Activated CD4-positive, alpha-beta T cell treated with anti-CD3 and anti-CD28 coated beads for 24 hours (primary cell): ENCODE measurements at regions not wholly inside any gene's neighbourhood (a gene's known extent, or its start where the extent isn't known, plus 50 kb on each side); places are given as distances from the start of the nearest gene placed in this dataset.

Experiments
- DNase-seq, 2 donors: peaks; one replicate each; pipeline ENCODE4 v3.0.0-alpha.2; 2020; ENCODE audit warnings: low read depth in 2 of 2

DNA sequence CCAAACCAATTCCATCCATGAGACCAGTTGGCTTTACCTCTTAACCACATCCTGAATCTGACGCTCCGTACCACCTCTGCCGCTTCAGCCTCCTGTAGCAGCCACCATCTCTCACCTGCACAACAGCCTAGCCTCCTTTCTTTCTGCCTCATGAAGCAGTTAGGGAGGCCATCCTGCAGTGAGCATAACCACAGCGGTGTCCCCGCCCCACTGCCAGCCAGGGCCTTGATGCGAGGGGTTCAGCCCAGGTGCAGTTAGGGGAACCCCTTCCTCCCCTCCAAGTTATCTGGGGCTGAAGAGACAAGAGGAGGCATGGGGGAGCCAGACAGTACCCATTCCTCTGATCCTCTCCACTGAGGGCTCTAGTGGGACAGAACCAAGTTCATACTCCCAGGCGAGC, 167.0 kb downstream of the C5orf15 start:
- no peak for DNase-seq

DNA sequence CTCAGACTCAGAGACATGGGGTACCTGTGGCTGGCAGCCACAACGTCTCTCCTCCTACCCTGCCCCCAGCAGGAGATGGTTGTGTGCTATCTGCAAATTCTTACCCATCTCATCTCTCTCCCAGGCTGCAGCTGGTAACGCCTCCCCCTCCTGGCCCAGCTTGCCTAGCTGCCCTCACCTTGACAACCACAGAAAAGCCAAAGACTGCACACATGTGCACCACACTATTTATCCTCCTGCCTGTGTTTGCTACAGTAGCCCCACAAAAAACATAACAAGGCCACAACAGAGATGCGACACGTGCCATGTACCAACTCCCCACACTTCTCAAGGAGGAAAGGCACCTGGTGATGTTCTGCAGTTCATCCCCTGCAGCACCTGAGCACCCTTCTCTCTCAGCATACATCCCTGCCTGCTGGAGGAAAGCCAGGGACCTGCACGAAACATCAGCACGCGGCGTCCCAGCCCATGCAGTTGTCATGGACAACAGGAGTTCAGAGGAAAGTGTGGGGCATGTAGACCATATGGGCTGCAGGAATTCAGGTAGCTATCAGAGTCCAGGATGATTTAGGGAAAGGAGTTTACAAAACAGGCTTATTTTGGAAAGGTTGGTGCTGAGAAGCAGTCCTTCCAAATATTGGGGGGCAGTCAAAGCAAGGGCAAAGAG, 168.7 kb downstream of the C5orf15 start:
- no peak for DNase-seq

DNA sequence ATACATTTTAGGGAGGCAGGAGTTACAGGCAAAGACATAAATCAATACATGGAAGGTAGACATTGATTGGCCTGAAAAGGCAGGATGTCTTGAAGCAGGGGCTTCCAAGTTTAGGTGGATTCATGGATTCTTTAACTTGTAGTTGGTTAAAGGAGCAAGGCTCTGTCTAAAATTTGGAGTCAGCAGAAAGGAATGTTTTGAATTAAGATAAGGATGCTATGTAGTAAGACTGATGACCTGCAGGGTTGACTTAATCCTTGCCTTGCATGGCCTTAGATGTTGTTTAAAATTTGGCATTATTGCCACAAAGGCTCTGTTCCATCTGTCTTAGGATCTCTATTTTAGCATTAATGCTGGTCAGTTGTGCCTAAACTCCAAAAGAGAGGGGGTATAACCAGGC, 171.3 kb downstream of the C5orf15 start:
- DNase-seq = no peak

- no peak for DNase-seq
These were observed 172.2 kb downstream of the C5orf15 start for GRCh38 chr5:133796186-133796585.

- DNase-seq = no peak
These were observed 173.5 kb downstream of the C5orf15 start for GRCh38 chr5:133794771-133795415.

DNA sequence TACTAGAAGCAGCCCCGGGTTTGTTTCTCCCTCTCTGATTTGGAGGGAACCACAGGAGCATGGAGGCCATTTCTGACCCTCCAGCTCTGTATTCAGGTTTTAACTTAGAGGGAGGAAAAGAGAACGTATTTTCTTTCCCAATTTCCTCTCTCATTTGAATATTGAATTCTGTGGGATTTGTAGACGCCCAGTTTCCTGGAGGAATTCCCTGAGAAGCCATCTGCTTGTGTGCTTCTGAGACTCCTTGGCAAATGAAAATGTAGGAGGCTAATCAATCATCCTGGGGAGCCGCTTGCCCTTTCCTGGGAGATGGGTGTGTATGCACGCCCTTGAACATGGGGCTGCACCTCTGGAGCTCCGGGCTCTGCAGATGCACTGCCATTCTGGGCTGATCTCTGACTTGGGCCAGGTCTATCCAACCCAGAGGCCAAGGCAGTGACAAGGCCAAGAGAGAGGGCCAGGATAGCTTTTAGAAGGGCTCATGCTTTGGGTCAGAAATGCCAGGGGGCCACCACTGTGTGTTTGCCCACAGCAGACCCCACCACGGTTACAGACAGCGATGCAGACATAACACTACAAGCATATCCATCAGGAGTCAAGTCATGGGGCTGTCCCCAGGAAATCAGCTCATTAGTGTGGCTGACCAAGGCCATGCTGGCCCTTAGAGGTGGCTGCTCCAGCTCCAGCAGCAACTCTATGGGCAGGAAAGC, 174.5 kb downstream of the C5orf15 start:
- no peak for DNase-seq

DNA sequence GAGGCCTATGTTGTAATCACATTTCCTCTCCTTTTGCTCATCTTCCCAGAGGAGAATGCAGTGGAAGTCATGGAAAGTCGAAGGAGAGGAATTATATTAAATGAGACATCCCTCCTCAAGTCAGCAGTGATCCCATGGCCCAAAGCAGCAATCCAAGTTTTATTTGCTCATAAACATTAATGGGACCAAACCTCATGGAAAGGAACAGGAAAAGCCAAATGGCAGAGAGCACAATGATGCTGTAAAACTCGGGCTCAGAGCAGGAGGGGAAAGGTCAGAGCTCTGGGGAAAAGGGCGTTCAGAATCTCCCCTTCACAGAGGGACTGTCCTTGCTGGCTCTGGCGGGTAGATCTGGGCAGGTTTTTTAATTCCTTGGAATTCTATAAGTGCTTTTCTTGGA, 175.8 kb downstream of the C5orf15 start:
- no peak for DNase-seq

GRCh38 chr5:133792024-133792423, 176.4 kb downstream of the C5orf15 start:
- no peak for DNase-seq

GRCh38 chr5:133790898-133791297, 177.5 kb downstream of the C5orf15 start:
- DNase-seq = no peak

DNA sequence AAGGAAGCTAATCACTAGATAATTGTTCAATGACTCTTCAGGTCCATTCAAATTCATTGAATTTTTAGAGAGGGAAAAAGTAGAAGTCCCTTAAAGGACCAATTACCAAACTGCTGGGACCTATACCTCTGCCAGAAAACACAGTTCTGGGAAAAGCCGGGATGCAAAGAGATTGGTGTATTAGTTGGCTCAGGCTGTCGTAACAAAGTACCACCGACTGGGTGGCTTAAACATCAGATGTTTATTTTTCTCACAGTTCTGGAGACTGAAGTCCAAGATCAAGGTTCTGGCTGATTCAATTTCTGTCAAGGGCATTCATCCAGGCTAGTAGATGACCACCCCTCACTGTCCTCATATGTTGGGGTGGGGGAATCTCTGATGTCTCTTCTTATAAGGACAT, 177.1 kb upstream of the FSTL4 start:
- DNase-seq = no peak

DNA sequence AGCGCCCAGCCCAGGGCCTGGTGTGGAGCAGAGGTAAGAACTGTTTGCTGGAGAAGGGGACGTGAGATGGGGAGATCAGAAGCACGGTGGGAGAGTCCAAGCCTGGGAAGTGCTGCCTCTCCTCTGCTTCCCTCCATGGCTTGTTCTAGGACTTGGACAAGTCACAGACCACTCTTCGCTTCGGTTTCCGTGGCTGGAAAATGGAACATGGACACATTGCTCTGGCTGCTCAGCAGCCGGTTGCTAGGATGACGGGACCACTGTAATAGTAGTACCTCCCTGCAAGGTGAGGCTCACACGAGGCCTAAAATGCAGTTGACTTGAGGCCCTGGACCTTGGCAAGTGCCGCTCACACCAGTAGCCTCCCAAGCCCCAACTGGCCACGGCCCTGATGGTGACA, 175.8 kb upstream of the FSTL4 start:
- DNase-seq = no peak

GRCh38 chr5:133786420-133786819, 174.1 kb upstream of the FSTL4 start:
- DNase-seq = no peak

DNA sequence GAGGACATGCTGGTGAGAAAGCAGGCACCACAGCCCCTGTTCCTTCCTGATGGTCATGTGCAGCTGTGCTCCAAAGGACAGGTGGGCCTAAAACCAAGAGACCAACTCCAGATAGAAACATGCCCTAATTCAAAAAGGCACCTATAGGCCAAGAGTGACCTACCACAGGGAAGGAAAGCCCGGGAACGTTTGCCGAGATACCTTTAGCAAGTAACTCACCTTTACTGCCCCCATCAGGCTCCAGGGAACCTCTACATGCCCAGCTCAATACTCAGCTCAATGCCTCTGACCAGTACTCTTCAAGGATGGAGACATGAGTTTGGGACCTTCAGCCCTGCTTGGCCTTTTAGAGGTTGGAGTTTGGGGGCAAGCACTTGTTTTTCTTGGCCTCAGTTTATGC, 172.8 kb upstream of the FSTL4 start:
- DNase-seq = no peak

GRCh38 chr5:133783481-133783880, 171.1 kb upstream of the FSTL4 start:
- no peak for DNase-seq

- no peak for DNase-seq
These were observed 170.4 kb upstream of the FSTL4 start for GRCh38 chr5:133782736-133783135.

- no peak for DNase-seq
These were observed 169.3 kb upstream of the FSTL4 start for GRCh38 chr5:133781436-133782225.

GRCh38 chr5:133780619-133781280, 168.4 kb upstream of the FSTL4 start:
- no peak for DNase-seq

DNA sequence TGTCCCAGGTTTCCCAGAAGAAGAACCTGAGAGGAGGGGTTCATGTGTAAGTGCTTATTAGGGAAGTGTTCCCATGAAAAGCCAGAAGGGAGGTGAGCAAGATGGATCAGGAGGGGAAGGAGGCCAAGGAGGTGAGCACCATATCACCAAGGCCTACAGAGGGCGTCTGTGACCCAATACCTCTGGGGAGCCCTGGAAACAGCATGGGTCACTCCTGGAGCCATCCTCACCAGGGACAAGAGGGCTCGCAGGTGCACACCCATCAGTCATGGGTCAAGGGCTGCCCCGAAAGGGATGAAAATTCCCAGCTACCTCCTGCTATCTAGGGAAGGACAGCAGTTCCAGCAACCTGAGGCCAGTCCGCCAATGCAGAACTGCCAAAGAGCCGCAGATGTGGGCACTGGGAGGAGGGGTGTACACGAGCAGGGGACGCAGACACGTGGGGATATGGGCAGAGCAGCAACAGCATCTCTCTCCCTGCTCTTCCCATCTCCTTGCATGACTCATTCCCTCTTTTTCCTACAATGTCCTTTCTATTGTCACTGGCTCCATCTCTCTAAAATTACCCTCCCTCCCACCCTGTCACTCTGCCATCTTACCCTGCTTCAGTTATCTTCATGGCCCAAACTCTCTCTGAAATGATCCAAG, 167.6 kb upstream of the FSTL4 start:
- no peak for DNase-seq

DNA sequence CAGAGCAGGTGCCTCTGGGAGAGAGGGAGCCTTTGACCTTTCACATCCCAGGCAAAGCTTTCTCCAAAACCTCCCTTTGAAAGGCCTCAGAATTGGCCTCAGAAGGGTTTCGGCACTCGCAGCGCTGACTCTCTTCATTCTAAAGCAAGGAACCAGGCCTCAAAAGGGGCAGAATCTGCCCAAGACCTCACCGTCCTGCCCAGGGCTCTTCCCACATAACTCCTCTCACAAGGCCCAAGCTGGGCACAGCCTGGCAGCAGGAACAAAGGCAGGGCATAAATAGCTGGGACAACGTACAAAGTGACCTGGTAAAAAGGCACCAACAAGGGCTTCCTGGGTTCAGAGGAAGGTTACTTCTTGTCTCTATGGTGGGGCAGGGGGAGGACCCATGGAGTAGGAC, 166.3 kb upstream of the FSTL4 start:
- DNase-seq = no peak

- no peak for DNase-seq
These were observed 165.6 kb upstream of the FSTL4 start for GRCh38 chr5:133777951-133778350.

DNA sequence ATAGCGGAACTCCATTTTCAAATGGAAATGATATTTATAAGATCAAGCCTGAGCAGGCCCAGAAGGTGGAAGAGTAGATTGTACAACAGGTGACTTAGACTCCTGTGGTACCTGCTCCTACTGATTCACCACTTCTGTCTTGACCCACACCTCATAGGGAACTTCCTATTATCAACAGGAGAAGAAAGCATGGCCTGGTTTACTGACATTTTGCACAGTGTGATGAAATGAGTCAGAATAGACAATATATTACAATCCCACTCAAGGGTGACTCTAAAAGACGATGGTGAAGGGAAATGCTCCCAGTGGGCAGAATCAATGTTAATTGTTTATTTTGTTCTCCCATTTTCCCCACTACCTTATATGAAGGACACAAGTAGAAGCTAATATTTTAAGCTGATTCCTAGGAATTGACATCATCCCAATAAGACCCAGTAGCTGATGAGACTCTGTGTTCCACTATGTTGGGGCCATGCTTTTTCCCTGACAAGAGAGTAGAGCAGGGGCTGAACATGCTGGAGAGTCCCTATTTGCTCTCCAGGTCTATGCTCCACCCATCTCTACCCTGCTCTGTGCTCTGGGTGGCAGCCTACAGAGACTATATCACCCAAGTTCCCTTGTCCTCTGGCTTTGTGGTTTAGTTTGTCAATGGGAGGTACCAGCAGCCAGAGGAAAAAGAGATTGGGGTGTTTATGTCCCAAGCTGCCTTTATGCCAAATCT, 163.4 kb upstream of the FSTL4 start:
- DNase-seq = no peak
